Neural progenitor cell (in vitro differentiated cells): ENCODE measurements at regions not wholly inside any gene's neighbourhood (a gene's known extent, or its start where the extent isn't known, plus 50 kb on each side); places are given as distances from the start of the nearest gene placed in this dataset.

Source experiments
- DNase-seq: peaks from one replicate; pipeline ENCODE4 v3.0.0-alpha.2; 2016; ENCODE audit warnings: low spot score
- H2AFZ ChIP-seq: fragments of 200-600 bp; sonication (generic); replicated peaks from 2 replicates; pipeline ENCODE4 v1.6.1; 2016; ENCODE audit warnings: antibody characterized with exemption
- H3F3A ChIP-seq: fragments of 200-600 bp; sonication (generic); 2 replicates; pipeline ENCODE4 v1.6.1; 2016; ENCODE audit warnings: antibody characterized with exemption, low read depth
- H3K27ac ChIP-seq: fragments of 200-600 bp; sonication (generic); 2 replicates; pipeline ENCODE4 v1.5.1; 2016; ENCODE audit warnings: mild to moderate bottlenecking
- H3K27me3 ChIP-seq: fragments of 200-600 bp; sonication (generic); 2 replicates; pipeline ENCODE4 v1.6.1; 2016; ENCODE audit warnings: mild to moderate bottlenecking, moderate library complexity
- H3K36me3 ChIP-seq: fragments of 200-600 bp; sonication (generic); 2 replicates; pipeline ENCODE4 v1.5.1; 2016
- H3K4me1 ChIP-seq: fragments of 200-600 bp; sonication (generic); 2 replicates; pipeline ENCODE4 v1.6.1; 2016; ENCODE audit warnings: mixed run types
- H3K4me2 ChIP-seq: fragments of 200-600 bp; sonication (generic); 2 replicates; pipeline ENCODE4 v1.6.1; 2016
- H3K4me3 ChIP-seq: fragments of 200-600 bp; sonication (generic); 2 replicates; pipeline ENCODE4 v1.5.1; 2016
- H3K79me2 ChIP-seq: fragments of 200-600 bp; sonication (generic); 2 replicates; pipeline ENCODE4 v1.6.1; 2016; ENCODE audit warnings: low read depth
- H3K9ac ChIP-seq: fragments of 200-600 bp; sonication (generic); 2 replicates; pipeline ENCODE4 v1.6.1; 2016
- H3K9me3 ChIP-seq: fragments of 200-600 bp; sonication (generic); 2 replicates; pipeline ENCODE4 v1.5.1; 2016; ENCODE audit warnings: low read depth
- H4K20me1 ChIP-seq: fragments of 200-600 bp; sonication (generic); 2 replicates; pipeline ENCODE4 v1.6.1; 2016; ENCODE audit warnings: low read depth
- H3K27ac Mint-ChIP-seq: 3 replicates; pipeline ENCODE4 v1.8.0; 2021; ENCODE audit warnings: mixed read lengths
- H3K27me3 Mint-ChIP-seq: 2 replicates; pipeline ENCODE4 v1.8.0; 2022; ENCODE audit warnings: low read depth, mild to moderate bottlenecking, inconsistent platforms, moderate library complexity, mixed read lengths; ENCODE audit not compliant: insufficient read depth
- H3K36me3 Mint-ChIP-seq: 3 replicates; pipeline ENCODE4 v1.8.0; 2021; ENCODE audit warnings: mixed read lengths
- H3K4me1 Mint-ChIP-seq: 3 replicates; pipeline ENCODE4 v1.8.0; 2021; ENCODE audit warnings: mixed read lengths
- H3K4me3 Mint-ChIP-seq: 3 replicates; pipeline ENCODE4 v1.8.0; 2021; ENCODE audit warnings: mild to moderate bottlenecking, moderate library complexity, mixed read lengths
- H3K9me3 Mint-ChIP-seq: 3 replicates; pipeline ENCODE4 v1.8.0; 2020; ENCODE audit warnings: mixed read lengths
- CTCF ChIP-seq: fragments of 200-600 bp; sonication (generic); IDR thresholded peaks from 2 replicates; pipeline ENCODE4 v1.5.1; 2017; ENCODE audit warnings: antibody characterized with exemption, mild to moderate bottlenecking
- EZH2 ChIP-seq: fragments of 200-600 bp; sonication (generic); IDR thresholded peaks from 2 replicates; pipeline ENCODE4 v1.6.1; 2017; ENCODE audit warnings: antibody characterized with exemption, mild to moderate bottlenecking, moderate library complexity
- EZH2phosphoT487 ChIP-seq: fragments of 200-600 bp; sonication (generic); IDR thresholded peaks from 2 replicates; pipeline ENCODE4 v1.6.1; 2017; ENCODE audit warnings: antibody characterized with exemption

DNA sequence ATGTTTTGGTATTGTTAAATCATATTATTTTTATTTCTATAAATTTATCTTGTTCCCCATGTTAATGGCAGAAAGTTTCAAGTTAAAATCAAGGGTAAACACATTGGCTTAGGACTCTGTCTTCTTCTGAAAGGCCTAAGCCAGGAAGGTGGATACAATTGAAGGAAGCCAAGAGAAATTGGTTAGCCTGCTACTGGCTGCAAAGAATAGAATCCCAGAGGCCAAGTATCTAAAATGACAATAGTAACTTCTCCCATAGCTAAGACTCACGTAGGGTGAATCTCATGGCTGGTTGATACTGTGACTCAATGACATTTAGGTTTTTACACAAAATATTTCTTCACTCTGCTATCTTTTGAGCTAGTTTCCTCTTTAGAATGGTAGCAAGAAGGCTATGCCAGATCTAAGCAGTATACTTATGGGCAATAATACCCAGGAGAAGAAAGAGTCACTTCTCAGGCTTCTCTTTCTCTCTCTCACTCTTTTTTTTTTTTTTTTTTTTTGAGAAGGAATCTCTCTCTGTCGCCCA is 621.5 kb upstream of the TBL1XR1 start:
- H3K27me3 Mint-ChIP-seq: peaks cover 2% of the 10 kb centered on the region
- DNase-seq: no peak
- Histone ChIP-seq H3K4me3 (no peak overlapping the region), H4K20me1 (no peaks in the 10 kb centered on the region), H3K4me1 (peaks cover 4% of the 10 kb centered on the region), H3K27ac (no peak overlapping the region), H3K9ac (no peak overlapping the region), H3K27me3 (no peaks in the 10 kb centered on the region), H3K9me3 (no peaks in the 10 kb centered on the region), H3F3A (peaks cover 3% of the 10 kb centered on the region), H3K4me2 (no peak overlapping the region), H3K79me2 (no peaks in the 10 kb centered on the region), H3K36me3 (no peaks in the 10 kb centered on the region), H2AFZ (no peak overlapping the region)
- no peaks in the 10 kb centered on the region for H3K9me3 Mint-ChIP-seq
- peaks cover 5% of the 10 kb centered on the region for H3K4me1 Mint-ChIP-seq
- H3K27ac Mint-ChIP-seq: no peak overlapping the region
- H3K36me3 Mint-ChIP-seq: no peaks in the 10 kb centered on the region
- H3K4me3 Mint-ChIP-seq: no peak overlapping the region
- no peak for TF ChIP-seq CTCF

GRCh38 chr3:177820683-177821316 is 623.5 kb upstream of the TBL1XR1 start:
- H3K36me3 ChIP-seq: no peaks in the 10 kb centered on the region
- Mint-ChIP-seq H3K4me3 (no peak overlapping the region), H3K27ac (no peak overlapping the region), H3K9me3 (no peaks in the 10 kb centered on the region), H3K36me3 (no peaks in the 10 kb centered on the region), H3K4me1 (peaks cover 17% of the 10 kb centered on the region), H3K27me3 (peaks cover 7% of the 10 kb centered on the region)
- no peaks in the 10 kb centered on the region for H3K27me3 ChIP-seq
- TF ChIP-seq CTCF (no peak), EZH2phosphoT487 (no peak), EZH2 (no peak)
- no peak overlapping the region for H2AFZ ChIP-seq
- H4K20me1 ChIP-seq: no peaks in the 10 kb centered on the region
- no peaks in the 10 kb centered on the region for H3K9me3 ChIP-seq
- H3K4me1 ChIP-seq: peaks cover 16% of the 10 kb centered on the region
- H3K4me3 ChIP-seq: no peak overlapping the region
- H3K4me2 ChIP-seq: no peak overlapping the region
- no peak for DNase-seq
- H3K9ac ChIP-seq: no peak overlapping the region
- H3K27ac ChIP-seq: no peak overlapping the region
- no peaks in the 10 kb centered on the region for H3K79me2 ChIP-seq
- peaks cover 11% of the 10 kb centered on the region for H3F3A ChIP-seq

DNA sequence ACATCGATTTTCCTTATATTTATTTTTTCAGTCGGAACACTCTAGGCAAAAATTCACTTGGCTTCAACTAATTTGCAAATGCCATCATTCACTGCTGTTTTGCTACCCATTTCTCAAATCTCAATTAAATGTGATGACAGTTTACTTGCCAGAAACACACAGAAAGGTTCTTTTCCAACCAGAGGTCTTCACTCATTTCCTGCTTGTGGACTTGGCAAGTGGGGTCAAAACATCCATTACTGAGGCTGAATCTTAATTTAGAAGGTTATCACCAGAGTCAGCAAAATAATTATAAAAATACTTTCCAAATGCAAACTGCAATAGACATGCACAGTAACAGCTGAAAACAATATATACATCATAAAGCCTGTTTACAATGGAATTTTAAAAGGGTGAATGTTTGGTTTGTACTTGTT is 625.4 kb upstream of the TBL1XR1 start:
- TF ChIP-seq EZH2phosphoT487 (no peak), CTCF (no peak), EZH2 (no peak)
- Histone ChIP-seq H3K4me2 (no peak overlapping the region), H3K79me2 (no peaks in the 10 kb centered on the region), H3K27me3 (no peaks in the 10 kb centered on the region), H3K27ac (no peak overlapping the region), H3K9me3 (no peaks in the 10 kb centered on the region), H3K4me1 (peaks cover 16% of the 10 kb centered on the region), H3K36me3 (no peaks in the 10 kb centered on the region), H3K4me3 (no peak overlapping the region), H4K20me1 (no peaks in the 10 kb centered on the region), H3K9ac (no peak overlapping the region), H2AFZ (no peak overlapping the region), H3F3A (peaks cover 11% of the 10 kb centered on the region)
- Mint-ChIP-seq H3K4me1 (peaks cover 21% of the 10 kb centered on the region), H3K4me3 (no peak overlapping the region), H3K27me3 (peaks cover 7% of the 10 kb centered on the region), H3K36me3 (no peaks in the 10 kb centered on the region), H3K27ac (no peak overlapping the region), H3K9me3 (no peaks in the 10 kb centered on the region)
- DNase-seq: no peak
